Neural cell (in vitro differentiated cells): ENCODE measurements at regions not wholly inside any gene's neighbourhood (a gene's known extent, or its start where the extent isn't known, plus 50 kb on each side); places are given as distances from the start of the nearest gene placed in this dataset.

ENCODE experiments used
- CTCF ChIP-seq: fragments of 450-650 bp; IDR thresholded peaks from 2 replicates; pipeline ENCODE4 v1.5.1; 2014; ENCODE audit warnings: antibody characterized with exemption, mild to moderate bottlenecking, moderate library complexity; ENCODE audit not compliant: poor library complexity, severe bottlenecking
- EZH2 ChIP-seq: fragments of 200-600, 300-800 bp; shearing (Covaris generic), sonication (generic); IDR thresholded peaks from 2 replicates; pipeline ENCODE4 v1.6.1; 2014; ENCODE audit warnings: antibody characterized with exemption, low read length, borderline replicate concordance, mild to moderate bottlenecking; ENCODE audit not compliant: insufficient read depth, poor library complexity, severe bottlenecking
- REST ChIP-seq: IDR thresholded peaks from 2 replicates; pipeline ENCODE4 v1.6.1; 2012; ENCODE audit warnings: borderline replicate concordance
- SMC3 ChIP-seq: fragments of 450-650 bp; conservative IDR thresholded peaks from 2 replicates; pipeline ENCODE4 v1.6.1; 2014; ENCODE audit warnings: antibody characterized with exemption, mild to moderate bottlenecking, moderate library complexity; ENCODE audit not compliant: poor library complexity

GRCh38 chr15:67922971-67923945 lies 83.4 kb upstream of the RNU6-1 start:
- TF ChIP-seq CTCF, result no peak
- no peak for TF ChIP-seq REST
- TF ChIP-seq EZH2, result no peak
- no peak for TF ChIP-seq SMC3
